GM03348 (cell line): ENCODE measurements at regions not wholly inside any gene's neighbourhood (a gene's known extent, or its start where the extent isn't known, plus 50 kb on each side); places are given as distances from the start of the nearest gene placed in this dataset.

ENCODE experiments used
- DNase-seq: peaks from one replicate; pipeline ENCODE4 v3.0.0; 2012; ENCODE audit warnings: low spot score

DNA sequence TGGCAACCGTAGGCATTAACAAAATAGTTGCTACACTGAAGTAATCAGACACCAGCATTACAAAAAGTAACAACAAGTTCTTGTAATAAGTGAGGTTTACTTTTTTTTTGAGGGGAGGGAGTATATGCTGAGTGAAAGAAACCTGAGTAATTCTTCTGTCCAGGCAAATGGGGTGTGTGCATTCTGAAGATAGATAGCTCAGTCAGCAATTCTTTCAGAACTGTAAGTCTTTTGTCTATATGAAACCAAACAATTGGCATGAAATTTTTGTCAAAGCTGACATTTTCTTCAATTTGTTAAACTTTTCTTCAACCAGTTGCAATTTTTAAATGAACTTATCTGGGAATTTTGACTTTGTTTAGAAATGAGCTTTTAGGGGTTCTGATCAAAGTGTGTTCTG, 208.1 kb upstream of the THSD7B start:
- DNase-seq: no peak

DNA sequence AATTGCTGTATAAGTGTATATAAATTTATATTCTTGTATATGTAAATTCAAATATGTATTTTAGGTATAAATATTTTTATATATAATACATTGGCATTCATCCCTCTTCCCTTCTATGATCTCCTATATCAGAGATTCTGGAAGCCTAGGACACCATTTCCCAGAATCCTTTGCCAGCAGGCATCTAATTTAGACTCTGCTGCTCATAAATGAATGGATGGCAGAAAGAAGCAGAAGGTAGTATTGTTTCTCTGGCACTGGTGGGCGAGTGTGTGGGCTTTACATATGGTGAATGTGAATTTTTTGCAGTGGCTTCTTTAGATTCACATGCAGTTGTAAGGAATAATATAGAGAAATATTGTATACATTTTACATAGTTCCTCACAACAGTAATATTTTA, 215.2 kb upstream of the THSD7B start:
- DNase-seq: no peak

GRCh38 chr2:136539355-136539754, 226.0 kb upstream of the THSD7B start:
- DNase-seq: no peak

- DNase-seq: no peak
These were observed 226.9 kb upstream of the THSD7B start for GRCh38 chr2:136538489-136538888.

GRCh38 chr2:136534811-136535210, 230.5 kb upstream of the THSD7B start:
- no peak for DNase-seq

DNA sequence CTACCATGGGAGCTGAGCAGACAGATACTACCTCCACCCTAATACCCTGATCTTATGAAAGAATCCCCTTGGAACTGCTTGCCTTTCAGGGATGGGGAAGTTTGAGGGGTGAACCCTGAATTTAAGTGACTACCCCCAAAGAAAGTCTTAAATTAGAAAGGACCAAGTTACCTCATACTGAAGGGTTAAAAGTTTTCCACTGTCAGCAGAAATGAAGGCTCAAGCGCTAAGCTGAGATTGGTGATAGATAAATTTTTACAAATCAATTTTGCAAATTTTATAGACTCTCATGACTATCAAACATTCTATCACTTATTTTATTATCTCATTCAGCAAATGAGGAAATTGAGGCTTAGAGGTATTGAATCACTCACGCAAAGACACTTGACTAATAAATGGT, 233.2 kb upstream of the THSD7B start:
- DNase-seq: no peak

DNA sequence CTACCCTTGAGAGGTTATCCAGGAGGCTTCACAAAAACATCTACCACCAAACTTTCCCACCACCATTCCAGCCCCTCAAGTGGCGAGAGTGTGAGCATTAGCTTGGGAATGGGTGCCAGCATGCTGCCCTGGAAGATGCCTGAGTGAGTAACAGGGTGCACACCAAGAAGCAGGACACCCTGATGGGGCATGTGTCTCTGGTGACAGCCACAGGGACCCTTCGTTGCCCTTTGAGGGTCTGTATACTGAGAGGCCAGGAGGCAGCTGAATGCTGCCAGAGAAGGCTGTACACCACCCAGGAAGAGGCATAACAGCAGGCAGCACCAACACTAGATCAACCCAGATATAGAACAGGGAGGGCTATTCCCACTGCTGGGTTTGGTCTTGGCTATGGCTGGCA, 233.6 kb upstream of the THSD7B start:
- DNase-seq: no peak

GRCh38 chr2:136530146-136530545, 235.2 kb upstream of the THSD7B start:
- DNase-seq: no peak

DNA sequence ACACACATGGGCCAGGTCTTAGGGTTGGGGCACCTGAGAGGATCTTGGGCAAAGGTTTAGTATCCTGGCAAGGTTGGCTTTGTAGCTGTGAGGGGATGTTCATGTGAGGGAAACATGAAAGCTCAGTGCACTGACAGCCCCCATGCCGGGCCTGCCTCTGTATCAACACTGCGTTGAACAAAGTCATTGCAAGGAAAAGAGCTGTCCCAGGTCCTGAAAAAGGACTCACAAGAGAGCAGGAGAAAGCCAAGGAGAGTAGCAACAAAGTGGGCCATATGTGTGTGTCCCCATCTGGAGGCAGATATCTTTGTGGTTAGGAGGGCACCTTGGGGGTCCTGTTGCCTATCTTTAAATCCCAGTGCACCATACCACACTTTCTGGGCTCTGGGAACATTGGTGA, 237.8 kb upstream of the THSD7B start:
- no peak for DNase-seq

DNA sequence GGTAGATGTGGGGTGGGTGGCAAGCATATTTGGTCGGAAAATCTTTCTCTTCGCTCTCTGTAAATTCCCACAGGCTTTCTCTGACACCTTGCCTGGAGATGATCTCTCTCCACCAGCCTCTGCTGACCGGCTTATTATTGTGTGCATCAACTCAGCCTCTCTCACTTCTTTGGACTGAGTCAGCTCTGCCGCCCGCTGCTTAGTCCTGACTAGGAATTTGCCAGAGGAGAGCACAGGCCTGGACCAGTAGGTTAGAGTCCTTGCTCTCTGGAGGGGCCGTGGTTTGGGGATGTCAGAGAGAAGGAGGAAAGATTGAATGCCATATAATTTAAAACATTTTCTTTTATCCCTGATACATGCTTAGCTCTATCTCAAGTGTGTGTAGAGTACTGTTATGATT, 242.6 kb upstream of the THSD7B start:
- no peak for DNase-seq

GRCh38 chr2:136517716-136518115, 247.6 kb upstream of the THSD7B start:
- DNase-seq: no peak

- DNase-seq: no peak
These were observed 255.1 kb upstream of the THSD7B start for GRCh38 chr2:136510244-136510643.

GRCh38 chr2:136505462-136505861, 259.9 kb upstream of the THSD7B start:
- DNase-seq: no peak

DNA sequence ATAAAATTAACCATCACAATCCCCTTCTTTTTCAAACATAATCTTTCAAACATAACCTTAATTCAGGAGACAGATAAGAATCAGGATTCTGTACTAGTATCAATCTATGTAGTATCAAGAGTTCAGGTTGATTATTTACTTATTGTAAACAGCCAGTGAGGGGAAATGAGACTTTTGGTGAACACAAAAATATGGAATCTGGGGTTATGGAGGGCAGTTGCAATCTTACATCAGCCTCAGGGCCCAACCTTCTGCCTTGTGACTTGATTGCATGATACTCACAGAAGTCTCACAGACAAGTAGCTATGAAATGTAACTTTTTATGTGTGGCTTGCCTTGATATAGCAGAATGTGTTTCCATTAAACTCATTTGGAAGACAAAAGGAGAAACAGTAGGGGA, 262.7 kb upstream of the THSD7B start:
- no peak for DNase-seq

DNA sequence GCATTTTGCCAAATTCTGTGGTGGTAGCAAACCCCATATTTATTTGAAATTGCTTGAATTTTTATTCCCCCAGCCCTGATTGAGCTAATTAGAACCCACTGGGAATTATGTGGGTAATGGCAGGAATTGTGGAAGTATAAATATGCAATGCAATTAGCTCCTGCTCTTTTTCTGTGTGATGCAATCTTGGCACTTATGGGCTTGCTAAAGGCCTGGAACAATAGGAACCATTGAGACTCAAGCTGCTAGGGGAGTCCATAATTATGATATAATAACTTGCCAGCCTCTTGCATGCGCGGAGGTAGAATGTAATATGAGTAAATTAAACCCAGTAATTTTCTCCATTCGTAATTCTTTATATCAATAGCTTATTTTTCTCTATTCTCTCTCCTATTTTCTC, 267.6 kb upstream of the THSD7B start:
- DNase-seq: no peak

DNA sequence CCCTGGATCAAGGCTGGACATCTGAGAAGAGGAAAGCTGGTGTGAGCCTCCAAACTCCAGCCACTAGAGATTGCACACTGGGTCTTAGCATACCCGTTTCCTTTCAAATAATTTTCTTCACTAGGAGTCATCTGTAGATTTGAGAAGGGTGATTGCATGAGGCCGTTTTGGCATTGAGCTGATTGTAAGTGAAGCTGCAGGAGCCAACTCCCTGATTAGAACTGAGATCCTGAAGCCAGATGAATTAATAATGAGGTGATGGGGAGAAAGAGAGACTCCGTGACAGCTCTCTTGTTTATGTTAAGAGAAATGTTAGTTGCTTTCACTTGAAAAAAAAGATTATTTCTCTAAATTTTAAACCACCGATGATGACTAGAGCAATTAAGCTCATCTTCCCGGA, 268.4 kb upstream of the THSD7B start:
- no peak for DNase-seq

DNA sequence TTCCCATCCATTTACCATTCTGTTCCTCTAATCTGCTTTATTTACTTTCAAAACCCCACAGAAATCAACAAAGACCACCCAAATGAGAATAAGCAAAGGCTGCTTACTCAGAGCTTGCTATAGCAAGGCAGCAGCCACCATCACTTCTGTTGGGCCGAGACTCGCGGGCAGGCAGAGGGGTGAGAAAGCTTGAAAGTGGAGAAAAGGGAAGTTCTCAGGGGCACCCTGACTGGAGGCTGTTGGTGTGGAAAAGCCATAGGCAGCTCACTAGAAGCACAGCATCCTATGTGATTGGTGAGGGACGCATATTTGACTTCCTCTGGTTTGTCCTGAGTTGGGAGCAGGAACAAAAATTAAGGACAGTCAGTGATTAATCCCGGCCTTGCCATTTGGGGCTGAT, 269.7 kb upstream of the THSD7B start:
- no peak for DNase-seq

- DNase-seq: no peak
These were observed 272.4 kb upstream of the THSD7B start for GRCh38 chr2:136492901-136493300.

DNA sequence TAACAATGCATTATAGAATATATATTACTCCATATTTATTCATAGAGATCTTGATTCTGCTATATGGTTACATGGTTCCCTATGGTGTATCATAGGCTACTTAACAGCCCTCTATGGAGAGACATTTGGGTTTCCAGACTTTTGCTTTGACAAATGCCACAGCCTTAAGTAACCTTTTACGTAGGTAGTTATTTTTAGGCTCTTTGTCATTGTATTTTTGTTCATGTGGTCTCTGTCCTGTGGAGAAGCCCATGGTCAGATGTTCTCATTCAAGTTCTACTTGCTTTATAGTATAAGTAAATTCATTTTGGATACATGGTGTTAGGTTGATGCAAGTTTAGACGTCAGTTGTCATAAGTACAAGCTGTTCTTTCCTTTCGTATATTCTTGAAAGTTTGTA, 275.2 kb upstream of the THSD7B start:
- DNase-seq: no peak

DNA sequence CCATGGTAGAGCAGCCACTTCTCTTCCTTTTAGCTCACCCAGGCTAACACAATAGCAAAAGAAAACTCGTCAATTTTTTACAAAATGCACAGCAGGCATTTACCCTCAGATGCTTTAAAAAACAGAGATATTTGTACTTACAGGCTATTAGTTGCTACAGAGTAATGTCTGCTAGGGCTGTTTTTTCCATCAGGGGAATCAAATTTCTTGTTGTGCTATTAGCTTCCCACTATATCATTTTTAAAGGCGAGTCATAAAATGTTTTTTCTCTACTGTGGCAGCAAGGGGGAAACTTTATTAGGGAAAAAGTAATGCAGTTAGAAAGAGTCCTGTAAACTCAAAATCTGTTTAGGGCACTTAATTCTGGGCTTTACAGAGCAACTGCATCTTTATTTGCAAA, 277.9 kb upstream of the THSD7B start:
- DNase-seq: no peak

- DNase-seq: no peak
These were observed 279.2 kb upstream of the THSD7B start for GRCh38 chr2:136486115-136486514.

DNA sequence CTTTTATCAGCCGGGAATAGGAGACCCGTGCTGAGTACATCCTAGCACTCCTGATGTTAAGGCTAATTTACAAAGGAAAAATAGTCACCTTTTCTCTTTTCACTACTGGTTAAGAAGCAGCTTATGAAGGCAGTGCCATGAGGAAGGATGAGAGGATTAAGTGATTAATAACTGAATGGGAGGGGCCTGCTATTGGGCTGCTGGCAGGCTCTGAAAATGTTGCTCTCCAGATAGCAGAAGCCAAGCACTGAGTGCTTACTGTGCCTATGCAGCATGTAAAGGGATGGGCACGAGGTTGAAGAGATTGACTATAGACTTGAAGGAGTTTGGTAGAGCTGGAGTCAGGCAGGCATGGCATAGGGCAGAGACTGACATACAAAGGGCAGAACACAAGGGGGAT, 282.4 kb upstream of the THSD7B start:
- no peak for DNase-seq

DNA sequence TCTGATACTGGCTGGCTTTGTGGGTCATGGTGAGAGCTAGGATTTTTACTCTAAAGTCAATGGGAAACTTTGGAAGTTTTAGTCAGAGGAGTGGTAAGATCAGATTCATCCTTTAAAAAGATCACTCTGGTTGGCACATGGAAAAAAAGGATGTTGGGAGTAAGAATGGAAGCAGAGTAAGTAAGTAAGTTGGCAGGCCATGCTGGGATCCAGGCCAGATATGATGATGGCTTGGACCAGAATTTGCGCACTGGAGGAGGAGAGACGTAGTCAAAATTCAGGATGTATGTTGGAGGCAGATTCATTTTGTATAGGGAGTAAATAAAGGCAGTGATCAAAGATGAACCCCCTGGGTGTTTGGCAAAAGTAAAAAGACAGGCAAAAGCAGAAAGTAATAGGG, 283.3 kb upstream of the THSD7B start:
- no peak for DNase-seq

GRCh38 chr2:136479696-136480095, 285.6 kb upstream of the THSD7B start:
- no peak for DNase-seq

DNA sequence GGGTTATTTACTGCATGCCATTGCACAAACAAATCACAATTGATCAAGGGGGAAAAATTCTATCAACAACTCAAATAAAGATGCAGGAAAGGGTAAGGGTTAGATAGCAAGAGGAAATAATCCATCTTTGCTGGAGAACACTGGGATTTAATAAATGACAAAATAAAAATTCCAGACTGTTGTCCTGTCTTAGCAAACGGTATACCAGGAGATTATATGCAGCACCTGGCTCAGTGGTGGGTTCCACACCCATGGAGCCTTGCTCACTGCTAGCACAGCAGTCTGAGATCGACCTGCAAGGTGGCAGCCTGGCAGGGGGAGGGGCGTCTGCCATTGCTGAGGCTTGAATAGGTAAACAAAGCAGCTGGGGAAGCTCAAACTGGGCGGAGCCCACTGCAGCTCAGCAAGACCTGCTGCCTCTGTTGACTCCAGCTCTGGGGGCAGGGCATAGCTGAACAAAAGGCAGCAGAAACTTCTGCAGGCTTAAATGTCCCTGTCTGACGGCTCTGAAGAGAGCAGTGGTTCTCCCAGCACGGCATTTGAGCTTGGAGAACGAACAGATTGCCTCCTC, 296.5 kb upstream of the THSD7B start:
- DNase-seq: no peak
